HUES6 (cell line): ENCODE measurements at regions not wholly inside any gene's neighbourhood (a gene's known extent, or its start where the extent isn't known, plus 50 kb on each side); places are given as distances from the start of the nearest gene placed in this dataset.

Experiments used
- H3K27ac ChIP-seq: 2 replicates; pipeline ENCODE4 v1.7.0; 2013; ENCODE audit warnings: low read depth, mild to moderate bottlenecking, low read length, inconsistent platforms
- H3K27me3 ChIP-seq: 2 replicates; pipeline ENCODE4 v1.6.1; 2013; ENCODE audit warnings: low read length; ENCODE audit not compliant: control insufficient read depth, insufficient read depth
- H3K36me3 ChIP-seq: 2 replicates; pipeline ENCODE4 v1.6.1; 2013; ENCODE audit warnings: low read length; ENCODE audit not compliant: control insufficient read depth, insufficient read depth
- H3K4me1 ChIP-seq: 2 replicates; pipeline ENCODE4 v1.6.1; 2013; ENCODE audit warnings: low read length; ENCODE audit not compliant: control insufficient read depth, insufficient read depth
- H3K4me3 ChIP-seq: 2 replicates; pipeline ENCODE4 v1.5.1; 2013; ENCODE audit warnings: low read depth, low read length
- H3K9ac ChIP-seq: one replicate; pipeline ENCODE4 v1.6.1; 2013; ENCODE audit warnings: mild to moderate bottlenecking, low read length
- H3K9me3 ChIP-seq: 2 replicates; pipeline ENCODE4 v1.6.1; 2013; ENCODE audit warnings: low read depth, low read length; ENCODE audit not compliant: control insufficient read depth, insufficient read depth

DNA sequence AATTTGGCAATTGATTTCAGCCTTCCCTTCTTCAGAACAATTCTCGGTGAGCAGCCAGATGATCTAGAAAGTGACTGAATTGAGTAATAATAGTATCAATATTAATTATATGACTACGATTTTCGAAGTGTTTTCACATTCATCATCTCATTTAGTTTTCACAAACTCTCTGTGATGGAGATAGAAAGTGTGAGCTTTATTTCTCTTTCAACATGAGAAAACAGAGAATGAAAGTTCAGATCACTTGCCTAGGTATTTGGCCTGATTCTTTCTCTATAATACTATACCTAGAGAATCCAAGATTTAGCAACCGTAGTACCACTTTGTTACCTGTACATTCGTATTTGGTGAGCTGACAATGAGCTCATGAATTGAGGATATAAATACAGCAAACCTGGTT lies 739.2 kb upstream of the NR2F2 start:
- Histone ChIP-seq H3K4me1 (0 out of 2 replicates have a peak, but pooled peaks cover under 1% of the 10 kb centered on the region), H3K27ac (no peak overlapping the region), H3K27me3 (no peaks in the 10 kb centered on the region), H3K4me3 (no peak overlapping the region), H3K36me3 (no peaks in the 10 kb centered on the region), H3K9ac (no peak overlapping the region), H3K9me3 (no peaks in the 10 kb centered on the region)

DNA sequence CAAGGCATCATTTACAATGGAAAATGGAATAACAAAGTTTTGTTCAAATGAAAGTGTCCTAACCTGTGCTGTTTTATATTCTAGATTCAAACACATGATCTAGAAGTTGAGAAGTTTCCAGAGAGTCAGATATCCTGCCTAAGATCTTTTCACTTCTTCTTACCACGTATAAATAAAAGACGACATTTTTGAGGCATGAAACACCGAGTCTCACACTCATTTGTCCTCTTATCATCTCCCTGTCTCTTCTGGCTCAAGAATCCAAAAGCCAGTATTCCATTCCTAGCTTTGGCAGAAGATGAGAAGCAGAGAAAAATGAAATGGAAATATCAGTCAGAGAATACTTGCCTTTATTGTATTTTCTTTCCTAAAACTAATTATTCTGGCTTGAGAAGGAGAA lies 738.6 kb upstream of the NR2F2 start:
- Histone ChIP-seq H3K36me3 (no peaks in the 10 kb centered on the region), H3K27me3 (no peaks in the 10 kb centered on the region), H3K9me3 (no peaks in the 10 kb centered on the region), H3K27ac (no peak overlapping the region), H3K4me3 (no peak overlapping the region), H3K9ac (no peak overlapping the region), H3K4me1 (peaks cover 6% of the 10 kb centered on the region; the same call in 1 of the 2 replicates)

DNA sequence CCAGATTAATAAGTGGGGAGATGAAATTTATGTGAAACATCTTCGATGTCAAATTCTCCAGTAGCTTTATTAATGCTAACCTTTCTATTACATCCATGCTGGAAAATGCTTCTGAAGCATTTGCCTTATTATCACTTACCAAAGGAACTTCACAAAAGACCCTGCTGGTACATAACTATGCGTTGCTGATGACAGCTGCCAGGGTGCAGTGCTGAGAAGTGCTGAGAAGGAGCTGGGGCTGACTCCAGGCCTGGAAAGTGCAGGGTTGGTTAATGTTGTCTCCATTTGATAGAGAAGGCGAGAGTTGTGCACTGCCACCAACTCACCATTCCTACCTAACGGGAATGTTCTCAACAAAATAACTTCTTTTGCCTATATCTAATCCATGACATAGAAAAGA lies 736.0 kb upstream of the NR2F2 start:
- Histone ChIP-seq H3K27me3 (no peaks in the 10 kb centered on the region), H3K36me3 (no peaks in the 10 kb centered on the region), H3K27ac (no peak overlapping the region), H3K4me1 (peaks cover 11% of the 10 kb centered on the region; the same call in 1 of the 2 replicates), H3K9me3 (no peaks in the 10 kb centered on the region), H3K9ac (no peak overlapping the region), H3K4me3 (no peak overlapping the region)

DNA sequence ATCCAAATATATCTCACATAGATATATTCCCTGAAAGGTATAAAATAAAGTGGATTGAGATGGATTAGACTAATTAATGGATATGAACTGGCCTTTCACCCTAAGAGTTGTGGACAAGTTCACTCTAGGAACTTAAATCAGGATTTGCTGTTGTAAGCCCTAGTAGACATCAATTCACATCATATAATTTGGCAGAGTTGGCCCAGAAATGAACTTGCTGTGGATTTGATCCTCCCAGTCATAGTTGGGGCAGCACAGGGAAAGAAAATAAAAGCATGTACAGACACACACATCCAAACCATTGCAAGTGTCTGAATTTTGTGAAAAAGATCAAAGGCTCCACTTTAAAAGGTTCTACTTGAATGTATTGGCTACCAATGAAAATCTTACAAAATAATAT lies 734.7 kb upstream of the NR2F2 start:
- H3K4me1 ChIP-seq = peaks cover 11% of the 10 kb centered on the region; the same call in 1 of the 2 replicates
- no peaks in the 10 kb centered on the region for H3K36me3 ChIP-seq
- H3K27ac ChIP-seq = no peak overlapping the region
- H3K27me3 ChIP-seq = no peaks in the 10 kb centered on the region
- H3K9ac ChIP-seq = no peak overlapping the region
- H3K4me3 ChIP-seq = no peak overlapping the region
- peaks cover 6% of the 10 kb centered on the region; the same call in 1 of the 2 replicates for H3K9me3 ChIP-seq

DNA sequence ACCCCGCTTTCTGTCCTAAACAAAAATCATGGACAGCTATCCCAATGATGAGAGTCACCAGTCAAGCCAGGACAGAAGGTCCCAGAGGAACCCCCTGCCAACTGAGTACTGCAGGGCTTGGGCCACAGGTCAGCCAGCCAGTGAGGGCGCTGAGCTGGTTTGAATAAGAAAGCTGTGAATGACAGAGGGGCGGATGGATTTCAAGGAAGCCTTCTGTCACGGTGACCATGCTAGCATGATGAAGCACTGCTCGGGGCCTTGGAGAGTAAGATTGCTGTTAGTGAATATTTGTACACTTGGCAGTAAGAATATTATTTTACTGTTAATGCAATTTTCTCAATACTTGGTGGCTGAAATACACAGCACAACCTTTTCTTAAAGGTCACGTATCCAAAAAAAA lies 734.0 kb upstream of the NR2F2 start:
- no peaks in the 10 kb centered on the region for H3K27me3 ChIP-seq
- peaks cover 7% of the 10 kb centered on the region; the same call in 1 of the 2 replicates for H3K9me3 ChIP-seq
- H3K27ac ChIP-seq = no peak overlapping the region
- no peaks in the 10 kb centered on the region for H3K36me3 ChIP-seq
- peaks cover 11% of the 10 kb centered on the region; the same call in 1 of the 2 replicates for H3K4me1 ChIP-seq
- no peak overlapping the region for H3K9ac ChIP-seq
- H3K4me3 ChIP-seq = no peak overlapping the region

DNA sequence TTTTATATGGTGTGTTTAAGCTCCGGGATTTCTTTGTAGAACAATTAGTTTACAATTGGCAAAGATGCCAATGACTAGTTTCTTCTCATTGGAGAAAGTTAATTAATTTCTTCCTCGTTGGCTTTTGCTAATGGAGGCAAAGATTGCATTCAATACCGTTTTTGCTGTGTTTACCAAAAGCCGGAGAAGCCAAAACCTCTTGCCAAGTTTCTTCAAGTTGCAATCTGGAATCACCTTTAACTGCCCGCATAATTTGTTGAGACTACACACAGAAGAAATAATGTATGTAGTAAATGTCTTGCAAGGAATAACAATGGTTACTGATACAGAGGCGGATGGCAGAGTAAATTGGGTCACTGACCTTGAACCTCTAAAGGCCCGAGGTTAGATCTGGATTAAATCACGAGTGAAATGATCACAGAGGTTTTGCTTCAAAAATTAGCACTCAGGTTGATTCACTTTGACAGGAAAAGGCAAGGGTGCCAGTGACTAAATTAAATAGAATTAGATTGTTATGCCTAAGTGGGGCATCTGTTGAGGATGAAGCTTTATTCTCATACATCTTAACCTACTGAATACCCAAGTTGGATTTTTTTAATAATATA lies 732.1 kb upstream of the NR2F2 start:
- H3K4me3 ChIP-seq = no peak overlapping the region
- no peaks in the 10 kb centered on the region for H3K36me3 ChIP-seq
- peaks cover 11% of the 10 kb centered on the region; the same call in 1 of the 2 replicates for H3K4me1 ChIP-seq
- H3K27ac ChIP-seq = no peak overlapping the region
- no peak overlapping the region for H3K9ac ChIP-seq
- peaks cover 7% of the 10 kb centered on the region; the same call in 1 of the 2 replicates for H3K9me3 ChIP-seq
- no peaks in the 10 kb centered on the region for H3K27me3 ChIP-seq

DNA sequence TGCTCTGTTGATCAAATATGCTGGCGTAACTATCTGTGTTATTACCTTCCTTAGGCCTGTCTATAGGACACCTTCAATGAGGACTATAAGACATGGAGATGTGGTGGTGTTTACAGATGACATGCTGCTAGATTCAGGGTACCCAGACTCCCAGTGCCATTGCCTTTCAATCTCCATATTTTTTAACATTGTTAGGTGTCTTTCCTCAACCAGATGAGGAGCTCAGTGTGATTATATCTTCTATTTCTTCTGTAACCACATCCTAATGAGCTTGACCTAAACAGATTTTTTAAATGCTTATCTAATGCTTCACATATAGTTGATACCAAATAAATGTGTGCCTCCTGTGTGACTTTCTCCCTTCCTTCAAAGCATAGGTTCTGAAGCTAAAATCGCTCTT lies 730.1 kb upstream of the NR2F2 start:
- H3K4me3 ChIP-seq = no peak overlapping the region
- H3K36me3 ChIP-seq = no peaks in the 10 kb centered on the region
- no peak overlapping the region for H3K27ac ChIP-seq
- H3K9me3 ChIP-seq = peaks cover 7% of the 10 kb centered on the region; the same call in 1 of the 2 replicates
- no peak overlapping the region for H3K9ac ChIP-seq
- H3K27me3 ChIP-seq = no peaks in the 10 kb centered on the region
- H3K4me1 ChIP-seq = peaks cover 11% of the 10 kb centered on the region; the same call in 1 of the 2 replicates

DNA sequence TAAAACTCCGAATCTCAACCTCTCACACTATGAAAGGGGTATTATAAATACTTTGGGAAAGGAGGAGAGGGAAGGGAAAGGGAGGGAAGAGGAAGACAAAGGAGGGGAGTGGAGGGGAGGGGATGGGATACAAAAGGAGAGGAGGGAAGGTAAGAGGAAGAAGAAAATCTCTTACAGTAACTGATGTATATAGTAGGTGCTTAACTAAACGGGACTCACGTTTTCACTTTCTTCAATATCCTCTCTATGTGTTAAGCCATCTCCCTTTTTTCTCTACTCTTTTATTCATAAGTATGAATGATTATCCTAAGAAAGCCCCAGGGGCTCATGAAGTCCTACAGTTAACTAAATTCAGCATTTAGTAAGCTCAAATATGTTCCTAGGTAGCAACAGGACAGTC lies 729.6 kb upstream of the NR2F2 start:
- Histone ChIP-seq H3K27me3 (no peaks in the 10 kb centered on the region), H3K9me3 (peaks cover 7% of the 10 kb centered on the region; the same call in 1 of the 2 replicates), H3K4me3 (no peak overlapping the region), H3K36me3 (no peaks in the 10 kb centered on the region), H3K27ac (no peak overlapping the region), H3K4me1 (peaks cover 11% of the 10 kb centered on the region; the same call in 1 of the 2 replicates), H3K9ac (no peak overlapping the region)

DNA sequence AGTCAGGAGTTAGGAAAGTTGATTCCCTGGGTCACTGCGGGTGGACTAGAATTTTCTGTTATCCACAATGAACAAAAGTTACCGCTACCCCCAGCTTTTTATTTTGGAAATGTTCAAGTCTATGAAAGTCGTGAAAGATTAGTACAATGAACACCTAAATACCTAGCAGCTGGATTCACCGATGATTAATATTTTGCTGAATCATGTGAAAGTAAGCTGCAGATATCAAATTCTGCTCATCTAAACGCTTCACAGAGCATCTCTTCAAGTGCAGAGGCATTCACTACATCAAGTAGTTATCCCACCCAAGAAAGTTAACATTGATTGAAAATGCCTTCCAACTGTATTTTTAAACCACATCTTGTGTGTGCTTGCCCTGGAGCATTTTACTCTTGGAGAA lies 729.0 kb upstream of the NR2F2 start:
- Histone ChIP-seq H3K4me1 (peaks cover 8% of the 10 kb centered on the region; the same call in 1 of the 2 replicates), H3K27ac (no peak overlapping the region), H3K4me3 (no peak overlapping the region), H3K9ac (no peak overlapping the region), H3K27me3 (no peaks in the 10 kb centered on the region), H3K9me3 (peaks cover 7% of the 10 kb centered on the region; the same call in 1 of the 2 replicates), H3K36me3 (no peaks in the 10 kb centered on the region)

DNA sequence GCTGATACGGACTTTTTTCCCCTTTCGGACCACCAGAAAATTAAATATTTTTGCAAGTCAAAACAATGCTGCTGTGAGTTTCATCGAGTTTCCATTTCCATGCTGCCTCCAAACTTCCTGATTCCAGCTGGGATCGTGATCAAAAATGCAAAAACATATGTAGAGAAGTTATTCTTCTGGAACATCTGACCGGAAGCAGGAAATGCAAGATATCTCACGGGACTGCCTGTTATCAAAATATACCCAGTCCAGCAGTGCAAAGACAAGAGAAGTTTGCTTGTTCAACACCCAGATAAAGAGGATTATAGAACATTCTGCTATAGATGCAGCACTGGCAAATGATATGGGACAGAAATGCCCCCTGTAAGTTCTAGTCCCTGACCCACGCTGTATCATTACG lies 726.7 kb upstream of the NR2F2 start:
- Histone ChIP-seq H3K27ac (no peak overlapping the region), H3K36me3 (no peaks in the 10 kb centered on the region), H3K4me3 (no peak overlapping the region), H3K4me1 (no peaks in the 10 kb centered on the region), H3K9me3 (peaks cover 7% of the 10 kb centered on the region; the same call in 1 of the 2 replicates), H3K27me3 (no peaks in the 10 kb centered on the region), H3K9ac (no peak overlapping the region)

DNA sequence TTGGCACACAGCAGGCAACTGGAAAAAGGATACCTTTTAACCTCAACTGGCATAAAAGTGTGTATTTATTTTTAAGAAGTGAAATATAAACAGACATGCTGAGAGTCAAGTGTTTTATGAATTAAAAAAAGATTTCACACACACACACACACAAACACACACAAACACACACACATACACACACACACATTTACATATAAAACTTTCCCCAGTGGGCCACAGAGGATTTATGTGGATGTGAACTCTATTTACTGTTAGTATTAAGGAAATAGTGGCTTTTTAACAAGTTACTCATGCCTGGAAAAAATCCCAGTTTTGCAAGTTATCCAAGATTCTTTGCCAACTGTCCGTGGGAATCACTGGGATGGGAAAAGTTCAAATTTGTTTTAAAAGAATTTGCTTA lies 725.9 kb upstream of the NR2F2 start:
- Histone ChIP-seq H3K27ac (no peak overlapping the region), H3K36me3 (no peaks in the 10 kb centered on the region), H3K9me3 (peaks cover 7% of the 10 kb centered on the region; the same call in 1 of the 2 replicates), H3K27me3 (no peaks in the 10 kb centered on the region), H3K4me1 (no peaks in the 10 kb centered on the region), H3K4me3 (no peak overlapping the region), H3K9ac (no peak overlapping the region)
